ENCODE measurements at regions not wholly inside any gene's neighbourhood (a gene's known extent, or its start where the extent isn't known, plus 50 kb on each side); places are given as distances from the start of the nearest gene placed in this dataset.

DNA sequence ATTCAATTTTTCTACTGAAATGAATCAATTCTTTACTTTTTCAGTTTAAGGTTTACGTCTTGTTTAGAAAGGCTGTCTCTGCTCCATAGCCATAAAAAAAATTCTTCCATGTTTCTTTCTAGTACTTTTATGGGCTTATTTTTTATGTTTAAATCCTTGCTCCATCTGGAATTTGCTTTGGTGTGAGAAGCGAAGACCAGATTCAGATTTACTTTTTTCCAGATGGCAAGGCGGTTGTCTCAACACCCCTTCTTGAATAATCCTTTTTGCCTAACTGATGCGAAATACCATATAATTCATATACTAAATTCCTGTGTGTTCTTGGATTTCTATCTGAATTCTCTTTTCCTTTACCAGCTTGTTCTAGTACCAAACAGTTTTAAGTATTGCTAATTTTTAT, 101.5 kb downstream of the C1orf94 start:
- no peak for DNase-seq (ENCODE audit: low spot score)
- no peak overlapping the region for H3K4me2 ChIP-seq
- H4K20me1 ChIP-seq (replicated peaks; ENCODE audit: insufficient read depth) = no peaks in the 10 kb centered on the region
- no peaks in the 10 kb centered on the region for H3K79me2 ChIP-seq (replicated peaks; ENCODE audit: insufficient read depth)
- H3K27me3 Mint-ChIP-seq (ENCODE audit: insufficient read depth, low read depth, poor library complexity) = peaks cover 4% of the 10 kb centered on the region
- H3K36me3 Mint-ChIP-seq (ENCODE audit: low read depth) = no peaks in the 10 kb centered on the region
- no peak overlapping the region for H3K27ac ChIP-seq (ENCODE audit: low read depth)
- no peak overlapping the region for H3K4me3 ChIP-seq
- no peaks in the 10 kb centered on the region for H3K27me3 ChIP-seq (ENCODE audit: insufficient read depth)
- H3K9me2 ChIP-seq (ENCODE audit: insufficient read depth) = peaks cover 13% of the 10 kb centered on the region; the same call in 1 of the 2 replicates
- TF ChIP-seq ZNF114 (CRISPR knock-in tag; IDR thresholded peaks at IDR 0.05) (no peak), EZH2phosphoT487 (IDR thresholded peaks at IDR 0.05; ENCODE audit: unreplicated experiment) (no peak), EZH2 (IDR thresholded peaks at IDR 0.05; ENCODE audit: low read depth, unreplicated experiment) (no peak), CREB1 (CRISPR knock-in tag; IDR thresholded peaks at IDR 0.05; ENCODE audit: low read depth) (no peak), NANOG (IDR thresholded peaks at IDR 0.05; ENCODE audit: borderline replicate concordance) (no peak), ZNF331 (CRISPR knock-in tag; IDR thresholded peaks at IDR 0.05; ENCODE audit: low read depth) (no peak), STAT1 (IDR thresholded peaks at IDR 0.05; ENCODE audit: unreplicated experiment) (no peak), POLR2AphosphoS5 (IDR thresholded peaks at IDR 0.05; ENCODE audit: low read depth) (no peak), JUNB (IDR thresholded peaks at IDR 0.05; ENCODE audit: unreplicated experiment) (no peak)
- TF ChIP-seq, protein P1, sequence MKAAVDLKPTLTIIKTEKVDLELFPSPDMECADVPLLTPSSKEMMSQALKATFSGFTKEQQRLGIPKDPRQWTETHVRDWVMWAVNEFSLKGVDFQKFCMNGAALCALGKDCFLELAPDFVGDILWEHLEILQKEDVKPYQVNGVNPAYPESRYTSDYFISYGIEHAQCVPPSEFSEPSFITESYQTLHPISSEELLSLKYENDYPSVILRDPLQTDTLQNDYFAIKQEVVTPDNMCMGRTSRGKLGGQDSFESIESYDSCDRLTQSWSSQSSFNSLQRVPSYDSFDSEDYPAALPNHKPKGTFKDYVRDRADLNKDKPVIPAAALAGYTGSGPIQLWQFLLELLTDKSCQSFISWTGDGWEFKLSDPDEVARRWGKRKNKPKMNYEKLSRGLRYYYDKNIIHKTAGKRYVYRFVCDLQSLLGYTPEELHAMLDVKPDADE (IDR thresholded peaks at IDR 0.05) = no peak
- TF ChIP-seq, protein P2, sequence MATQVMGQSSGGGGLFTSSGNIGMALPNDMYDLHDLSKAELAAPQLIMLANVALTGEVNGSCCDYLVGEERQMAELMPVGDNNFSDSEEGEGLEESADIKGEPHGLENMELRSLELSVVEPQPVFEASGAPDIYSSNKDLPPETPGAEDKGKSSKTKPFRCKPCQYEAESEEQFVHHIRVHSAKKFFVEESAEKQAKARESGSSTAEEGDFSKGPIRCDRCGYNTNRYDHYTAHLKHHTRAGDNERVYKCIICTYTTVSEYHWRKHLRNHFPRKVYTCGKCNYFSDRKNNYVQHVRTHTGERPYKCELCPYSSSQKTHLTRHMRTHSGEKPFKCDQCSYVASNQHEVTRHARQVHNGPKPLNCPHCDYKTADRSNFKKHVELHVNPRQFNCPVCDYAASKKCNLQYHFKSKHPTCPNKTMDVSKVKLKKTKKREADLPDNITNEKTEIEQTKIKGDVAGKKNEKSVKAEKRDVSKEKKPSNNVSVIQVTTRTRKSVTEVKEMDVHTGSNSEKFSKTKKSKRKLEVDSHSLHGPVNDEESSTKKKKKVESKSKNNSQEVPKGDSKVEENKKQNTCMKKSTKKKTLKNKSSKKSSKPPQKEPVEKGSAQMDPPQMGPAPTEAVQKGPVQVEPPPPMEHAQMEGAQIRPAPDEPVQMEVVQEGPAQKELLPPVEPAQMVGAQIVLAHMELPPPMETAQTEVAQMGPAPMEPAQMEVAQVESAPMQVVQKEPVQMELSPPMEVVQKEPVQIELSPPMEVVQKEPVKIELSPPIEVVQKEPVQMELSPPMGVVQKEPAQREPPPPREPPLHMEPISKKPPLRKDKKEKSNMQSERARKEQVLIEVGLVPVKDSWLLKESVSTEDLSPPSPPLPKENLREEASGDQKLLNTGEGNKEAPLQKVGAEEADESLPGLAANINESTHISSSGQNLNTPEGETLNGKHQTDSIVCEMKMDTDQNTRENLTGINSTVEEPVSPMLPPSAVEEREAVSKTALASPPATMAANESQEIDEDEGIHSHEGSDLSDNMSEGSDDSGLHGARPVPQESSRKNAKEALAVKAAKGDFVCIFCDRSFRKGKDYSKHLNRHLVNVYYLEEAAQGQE (IDR thresholded peaks at IDR 0.05; ENCODE audit: unreplicated experiment) = no peak
- TF ChIP-seq, protein P3, sequence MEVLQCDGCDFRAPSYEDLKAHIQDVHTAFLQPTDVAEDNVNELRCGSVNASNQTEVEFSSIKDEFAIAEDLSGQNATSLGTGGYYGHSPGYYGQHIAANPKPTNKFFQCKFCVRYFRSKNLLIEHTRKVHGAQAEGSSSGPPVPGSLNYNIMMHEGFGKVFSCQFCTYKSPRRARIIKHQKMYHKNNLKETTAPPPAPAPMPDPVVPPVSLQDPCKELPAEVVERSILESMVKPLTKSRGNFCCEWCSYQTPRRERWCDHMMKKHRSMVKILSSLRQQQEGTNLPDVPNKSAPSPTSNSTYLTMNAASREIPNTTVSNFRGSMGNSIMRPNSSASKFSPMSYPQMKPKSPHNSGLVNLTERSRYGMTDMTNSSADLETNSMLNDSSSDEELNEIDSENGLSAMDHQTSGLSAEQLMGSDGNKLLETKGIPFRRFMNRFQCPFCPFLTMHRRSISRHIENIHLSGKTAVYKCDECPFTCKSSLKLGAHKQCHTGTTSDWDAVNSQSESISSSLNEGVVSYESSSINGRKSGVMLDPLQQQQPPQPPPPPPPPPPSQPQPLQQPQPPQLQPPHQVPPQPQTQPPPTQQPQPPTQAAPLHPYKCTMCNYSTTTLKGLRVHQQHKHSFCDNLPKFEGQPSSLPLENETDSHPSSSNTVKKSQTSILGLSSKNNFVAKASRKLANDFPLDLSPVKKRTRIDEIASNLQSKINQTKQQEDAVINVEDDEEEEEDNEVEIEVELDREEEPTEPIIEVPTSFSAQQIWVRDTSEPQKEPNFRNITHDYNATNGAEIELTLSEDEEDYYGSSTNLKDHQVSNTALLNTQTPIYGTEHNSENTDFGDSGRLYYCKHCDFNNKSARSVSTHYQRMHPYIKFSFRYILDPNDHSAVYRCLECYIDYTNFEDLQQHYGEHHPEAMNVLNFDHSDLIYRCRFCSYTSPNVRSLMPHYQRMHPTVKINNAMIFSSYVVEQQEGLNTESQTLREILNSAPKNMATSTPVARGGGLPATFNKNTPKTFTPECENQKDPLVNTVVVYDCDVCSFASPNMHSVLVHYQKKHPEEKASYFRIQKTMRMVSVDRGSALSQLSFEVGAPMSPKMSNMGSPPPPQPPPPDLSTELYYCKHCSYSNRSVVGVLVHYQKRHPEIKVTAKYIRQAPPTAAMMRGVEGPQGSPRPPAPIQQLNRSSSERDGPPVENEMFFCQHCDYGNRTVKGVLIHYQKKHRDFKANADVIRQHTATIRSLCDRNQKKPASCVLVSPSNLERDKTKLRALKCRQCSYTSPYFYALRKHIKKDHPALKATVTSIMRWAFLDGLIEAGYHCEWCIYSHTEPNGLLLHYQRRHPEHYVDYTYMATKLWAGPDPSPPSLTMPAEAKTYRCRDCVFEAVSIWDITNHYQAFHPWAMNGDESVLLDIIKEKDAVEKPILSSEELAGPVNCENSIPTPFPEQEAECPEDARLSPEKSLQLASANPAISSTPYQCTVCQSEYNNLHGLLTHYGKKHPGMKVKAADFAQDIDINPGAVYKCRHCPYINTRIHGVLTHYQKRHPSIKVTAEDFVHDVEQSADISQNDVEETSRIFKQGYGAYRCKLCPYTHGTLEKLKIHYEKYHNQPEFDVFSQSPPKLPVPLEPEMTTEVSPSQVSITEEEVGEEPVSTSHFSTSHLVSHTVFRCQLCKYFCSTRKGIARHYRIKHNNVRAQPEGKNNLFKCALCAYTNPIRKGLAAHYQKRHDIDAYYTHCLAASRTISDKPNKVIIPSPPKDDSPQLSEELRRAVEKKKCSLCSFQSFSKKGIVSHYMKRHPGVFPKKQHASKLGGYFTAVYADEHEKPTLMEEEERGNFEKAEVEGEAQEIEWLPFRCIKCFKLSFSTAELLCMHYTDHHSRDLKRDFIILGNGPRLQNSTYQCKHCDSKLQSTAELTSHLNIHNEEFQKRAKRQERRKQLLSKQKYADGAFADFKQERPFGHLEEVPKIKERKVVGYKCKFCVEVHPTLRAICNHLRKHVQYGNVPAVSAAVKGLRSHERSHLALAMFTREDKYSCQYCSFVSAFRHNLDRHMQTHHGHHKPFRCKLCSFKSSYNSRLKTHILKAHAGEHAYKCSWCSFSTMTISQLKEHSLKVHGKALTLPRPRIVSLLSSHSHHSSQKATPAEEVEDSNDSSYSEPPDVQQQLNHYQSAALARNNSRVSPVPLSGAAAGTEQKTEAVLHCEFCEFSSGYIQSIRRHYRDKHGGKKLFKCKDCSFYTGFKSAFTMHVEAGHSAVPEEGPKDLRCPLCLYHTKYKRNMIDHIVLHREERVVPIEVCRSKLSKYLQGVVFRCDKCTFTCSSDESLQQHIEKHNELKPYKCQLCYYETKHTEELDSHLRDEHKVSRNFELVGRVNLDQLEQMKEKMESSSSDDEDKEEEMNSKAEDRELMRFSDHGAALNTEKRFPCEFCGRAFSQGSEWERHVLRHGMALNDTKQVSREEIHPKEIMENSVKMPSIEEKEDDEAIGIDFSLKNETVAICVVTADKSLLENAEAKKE (CRISPR knock-in tag; IDR thresholded peaks at IDR 0.05) = no peak
- TF ChIP-seq, protein P4, sequence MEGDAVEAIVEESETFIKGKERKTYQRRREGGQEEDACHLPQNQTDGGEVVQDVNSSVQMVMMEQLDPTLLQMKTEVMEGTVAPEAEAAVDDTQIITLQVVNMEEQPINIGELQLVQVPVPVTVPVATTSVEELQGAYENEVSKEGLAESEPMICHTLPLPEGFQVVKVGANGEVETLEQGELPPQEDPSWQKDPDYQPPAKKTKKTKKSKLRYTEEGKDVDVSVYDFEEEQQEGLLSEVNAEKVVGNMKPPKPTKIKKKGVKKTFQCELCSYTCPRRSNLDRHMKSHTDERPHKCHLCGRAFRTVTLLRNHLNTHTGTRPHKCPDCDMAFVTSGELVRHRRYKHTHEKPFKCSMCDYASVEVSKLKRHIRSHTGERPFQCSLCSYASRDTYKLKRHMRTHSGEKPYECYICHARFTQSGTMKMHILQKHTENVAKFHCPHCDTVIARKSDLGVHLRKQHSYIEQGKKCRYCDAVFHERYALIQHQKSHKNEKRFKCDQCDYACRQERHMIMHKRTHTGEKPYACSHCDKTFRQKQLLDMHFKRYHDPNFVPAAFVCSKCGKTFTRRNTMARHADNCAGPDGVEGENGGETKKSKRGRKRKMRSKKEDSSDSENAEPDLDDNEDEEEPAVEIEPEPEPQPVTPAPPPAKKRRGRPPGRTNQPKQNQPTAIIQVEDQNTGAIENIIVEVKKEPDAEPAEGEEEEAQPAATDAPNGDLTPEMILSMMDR (conservative IDR thresholded peaks at IDR 0.05; ENCODE audit: low read depth in 2 of 2) = no peak
- H3K4me1 Mint-ChIP-seq = no peaks in the 10 kb centered on the region
- H3F3A ChIP-seq (replicated peaks; ENCODE audit: low read depth) = no peaks in the 10 kb centered on the region
- H2AFZ ChIP-seq = no peak overlapping the region
- H3K36me3 ChIP-seq (ENCODE audit: insufficient read depth) = no peaks in the 10 kb centered on the region
- H3K4me1 ChIP-seq (ENCODE audit: insufficient read depth) = no peaks in the 10 kb centered on the region
- H3K9me3 Mint-ChIP-seq = no peaks in the 10 kb centered on the region
- H3K4me3 Mint-ChIP-seq = no peak overlapping the region
- no peak overlapping the region for H3K27ac Mint-ChIP-seq
- no peak for ATAC-seq

Data from GM23338 (cell line).